ENCODE measurements at regions not wholly inside any gene's neighbourhood (a gene's known extent, or its start where the extent isn't known, plus 50 kb on each side); places are given as distances from the start of the nearest gene placed in this dataset.

DNA sequence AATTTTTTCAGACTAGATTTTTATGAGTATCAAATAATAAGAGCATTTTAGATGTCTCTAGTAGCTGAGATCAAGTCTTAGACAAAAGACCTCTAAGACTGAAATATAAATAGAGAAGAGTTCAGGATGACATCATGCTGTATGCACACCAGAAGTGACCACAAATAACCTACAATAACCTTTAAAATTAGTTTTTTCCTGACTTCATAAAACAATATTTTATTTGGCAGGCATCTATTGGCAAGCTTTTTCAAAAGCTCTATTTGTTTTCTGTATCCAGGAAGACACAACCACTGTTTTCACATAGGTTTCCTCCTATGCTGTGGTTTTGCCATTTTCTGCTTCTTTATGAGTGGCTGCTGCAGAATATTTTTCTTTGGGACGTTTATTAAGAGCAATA, 359.1 kb downstream of the CRPPA start:
- TF ChIP-seq SUZ12 (IDR thresholded peaks at IDR 0.05) (no peak), LEF1 (IDR thresholded peaks at IDR 0.05; ENCODE audit: borderline replicate concordance) (no peak), L3MBTL2 (conservative IDR thresholded peaks at IDR 0.05) (no peak), BHLHE40 (IDR thresholded peaks at IDR 0.05; ENCODE audit: borderline replicate concordance) (no peak), HDGF (IDR thresholded peaks at IDR 0.05; ENCODE audit: borderline replicate concordance) (no peak), ARNT (IDR thresholded peaks at IDR 0.05) (no peak), TARDBP (IDR thresholded peaks at IDR 0.05) (no peak), NFRKB (IDR thresholded peaks at IDR 0.05) (no peak), FOXK2 (IDR thresholded peaks at IDR 0.05) (no peak), CTBP1 (IDR thresholded peaks at IDR 0.05; ENCODE audit: borderline replicate concordance) (no peak), SP1 (IDR thresholded peaks at IDR 0.05) (no peak), FOXM1 (IDR thresholded peaks at IDR 0.05; ENCODE audit: borderline replicate concordance) (no peak), ELF4 (IDR thresholded peaks at IDR 0.05) (no peak), ZNF384 (IDR thresholded peaks at IDR 0.05) (no peak), FOXA1 (IDR thresholded peaks at IDR 0.05) (no peak)
- TF ChIP-seq, protein P1, sequence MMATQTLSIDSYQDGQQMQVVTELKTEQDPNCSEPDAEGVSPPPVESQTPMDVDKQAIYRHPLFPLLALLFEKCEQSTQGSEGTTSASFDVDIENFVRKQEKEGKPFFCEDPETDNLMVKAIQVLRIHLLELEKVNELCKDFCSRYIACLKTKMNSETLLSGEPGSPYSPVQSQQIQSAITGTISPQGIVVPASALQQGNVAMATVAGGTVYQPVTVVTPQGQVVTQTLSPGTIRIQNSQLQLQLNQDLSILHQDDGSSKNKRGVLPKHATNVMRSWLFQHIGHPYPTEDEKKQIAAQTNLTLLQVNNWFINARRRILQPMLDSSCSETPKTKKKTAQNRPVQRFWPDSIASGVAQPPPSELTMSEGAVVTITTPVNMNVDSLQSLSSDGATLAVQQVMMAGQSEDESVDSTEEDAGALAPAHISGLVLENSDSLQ (IDR thresholded peaks at IDR 0.05) = no peak
- POLR2A ChIA-PET = no interaction called here
- CTCF ChIA-PET = no interaction called here
- no peak for DNase-seq (ENCODE audit: extremely low spot score)

- TF ChIP-seq HDGF (IDR thresholded peaks at IDR 0.05; ENCODE audit: borderline replicate concordance) = no peak
- TF ChIP-seq FOXA1 (IDR thresholded peaks at IDR 0.05) = no peak
- TF ChIP-seq SUZ12 (IDR thresholded peaks at IDR 0.05) = no peak
- no peak for TF ChIP-seq TARDBP (IDR thresholded peaks at IDR 0.05)
- no peak for TF ChIP-seq FOXK2 (IDR thresholded peaks at IDR 0.05)
- TF ChIP-seq, protein P1 (IDR thresholded peaks at IDR 0.05) = no peak
- no peak for TF ChIP-seq FOXM1 (IDR thresholded peaks at IDR 0.05; ENCODE audit: borderline replicate concordance)
- ChIA-PET CTCF (no interaction called here), POLR2A (no interaction called here)
- DNase-seq (ENCODE audit: extremely low spot score) = no peak
Measured at GRCh38 chr7:16061630-16062029, 359.7 kb downstream of the CRPPA start.

- ChIA-PET CTCF (no interaction called here), POLR2A (no interaction called here)
- no peak for TF ChIP-seq HDGF (IDR thresholded peaks at IDR 0.05; ENCODE audit: borderline replicate concordance)
- TF ChIP-seq SP1 (IDR thresholded peaks at IDR 0.05) = no peak
- TF ChIP-seq NFRKB (IDR thresholded peaks at IDR 0.05) = no peak
- TF ChIP-seq L3MBTL2 (conservative IDR thresholded peaks at IDR 0.05) = no peak
- no peak for TF ChIP-seq ARNT (IDR thresholded peaks at IDR 0.05)
- DNase-seq (ENCODE audit: extremely low spot score) = no peak
Measured at GRCh38 chr7:16061011-16061410, 360.3 kb downstream of the CRPPA start.

DNA sequence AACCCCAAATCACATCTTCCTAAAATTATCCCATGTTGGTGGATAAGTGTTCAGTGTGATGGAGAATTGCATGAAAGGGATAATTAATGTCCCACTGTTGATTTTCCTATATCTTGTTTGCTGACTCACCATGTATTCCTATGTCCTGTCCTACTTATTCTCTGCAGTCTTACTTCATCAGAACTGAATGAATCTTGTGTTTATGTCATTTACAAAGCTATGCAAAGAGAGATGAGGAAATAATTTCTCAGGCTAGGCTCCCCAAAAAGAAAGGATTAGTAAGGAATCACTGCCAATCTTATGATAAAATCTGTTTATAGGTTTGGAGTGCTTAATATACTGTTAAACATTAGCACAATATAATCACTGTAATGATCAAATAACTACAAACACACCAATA, 360.8 kb downstream of the CRPPA start:
- no peak for DNase-seq (ENCODE audit: extremely low spot score)
- ChIA-PET POLR2A (no interaction called here), CTCF (no interaction called here)
- no peak for TF ChIP-seq BHLHE40 (IDR thresholded peaks at IDR 0.05; ENCODE audit: borderline replicate concordance)
- TF ChIP-seq ZNF384 (IDR thresholded peaks at IDR 0.05) = no peak
- no peak for TF ChIP-seq ELF4 (IDR thresholded peaks at IDR 0.05)
- TF ChIP-seq SP1 (IDR thresholded peaks at IDR 0.05) = no peak
- TF ChIP-seq ARNT (IDR thresholded peaks at IDR 0.05) = no peak
- TF ChIP-seq, protein P1 (IDR thresholded peaks at IDR 0.05) = no peak
- TF ChIP-seq HDGF (IDR thresholded peaks at IDR 0.05; ENCODE audit: borderline replicate concordance) = no peak
- TF ChIP-seq FOXK2 (IDR thresholded peaks at IDR 0.05) = no peak
- no peak for TF ChIP-seq NFRKB (IDR thresholded peaks at IDR 0.05)
- no peak for TF ChIP-seq FOXA1 (IDR thresholded peaks at IDR 0.05)
- no peak for TF ChIP-seq TARDBP (IDR thresholded peaks at IDR 0.05)

GRCh38 chr7:16055263-16055976, 365.9 kb downstream of the CRPPA start:
- no peak for DNase-seq (ENCODE audit: extremely low spot score)
- TF ChIP-seq FOXM1 (IDR thresholded peaks at IDR 0.05; ENCODE audit: borderline replicate concordance) (no peak), HDGF (IDR thresholded peaks at IDR 0.05; ENCODE audit: borderline replicate concordance) (no peak), BHLHE40 (IDR thresholded peaks at IDR 0.05; ENCODE audit: borderline replicate concordance) (no peak), NFRKB (IDR thresholded peaks at IDR 0.05) (no peak), SUZ12 (IDR thresholded peaks at IDR 0.05) (no peak), ELF4 (IDR thresholded peaks at IDR 0.05) (no peak), CTBP1 (IDR thresholded peaks at IDR 0.05; ENCODE audit: borderline replicate concordance) (no peak), L3MBTL2 (conservative IDR thresholded peaks at IDR 0.05) (no peak), FOXA1 (IDR thresholded peaks at IDR 0.05) (no peak)
- TF ChIP-seq, protein P1 (IDR thresholded peaks at IDR 0.05) = no peak
- ChIA-PET POLR2A (no interaction called here), CTCF (no interaction called here)

- CTCF ChIA-PET = no interaction called here
- no peak for DNase-seq (ENCODE audit: extremely low spot score)
- POLR2A ChIA-PET = no interaction called here
- no peak for TF ChIP-seq L3MBTL2 (conservative IDR thresholded peaks at IDR 0.05)
- TF ChIP-seq TARDBP (IDR thresholded peaks at IDR 0.05) = no peak
- TF ChIP-seq HDGF (IDR thresholded peaks at IDR 0.05; ENCODE audit: borderline replicate concordance) = no peak
- TF ChIP-seq, protein P1 (IDR thresholded peaks at IDR 0.05) = no peak
Measured at GRCh38 chr7:16051561-16052255, 365.2 kb upstream of the MEOX2 start.
